ENCODE measurements at regions not wholly inside any gene's neighbourhood (a gene's known extent, or its start where the extent isn't known, plus 50 kb on each side); places are given as distances from the start of the nearest gene placed in this dataset.
A peak's percentile ranks its signal among the peaks of the same experiment; 100 is the strongest.

DNA sequence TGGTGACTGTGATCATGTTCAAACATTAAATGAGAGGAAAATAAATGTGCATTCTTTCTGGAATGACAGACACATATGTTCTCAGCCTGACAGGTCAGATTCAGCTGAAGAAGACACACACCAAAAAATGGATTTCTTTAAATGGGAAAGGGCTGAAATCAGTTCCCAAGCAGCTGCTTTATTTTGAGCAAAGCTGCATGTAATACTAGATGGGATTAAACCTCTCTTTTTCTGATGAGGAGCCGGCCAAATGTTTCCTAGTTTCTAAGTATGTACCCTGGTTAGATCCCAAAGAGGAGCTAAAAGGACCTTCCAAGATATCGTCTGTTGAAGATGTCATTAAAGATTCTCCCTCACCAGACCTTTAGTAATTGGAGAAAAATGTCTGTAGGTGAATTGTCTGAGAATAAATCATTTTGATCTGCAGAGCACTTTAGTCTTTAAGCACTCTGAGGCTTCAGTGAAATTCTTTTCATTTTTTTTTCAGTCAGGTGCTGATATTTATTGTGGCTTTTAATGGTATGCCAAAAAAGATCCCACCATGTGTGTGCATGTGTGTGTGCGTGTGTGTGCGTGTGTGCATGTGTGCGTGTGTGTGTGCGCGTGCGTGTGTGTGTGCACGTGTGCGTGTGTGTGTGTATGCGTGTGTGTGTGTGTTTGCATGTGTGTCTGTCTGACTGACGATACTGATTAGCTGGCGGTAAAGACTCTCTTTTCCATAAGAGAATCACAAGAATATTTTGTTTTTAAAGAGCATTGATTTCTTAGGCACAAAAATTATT lies 175.8 kb downstream of the IRS1 start:
- TF ChIP-seq, protein P1, sequence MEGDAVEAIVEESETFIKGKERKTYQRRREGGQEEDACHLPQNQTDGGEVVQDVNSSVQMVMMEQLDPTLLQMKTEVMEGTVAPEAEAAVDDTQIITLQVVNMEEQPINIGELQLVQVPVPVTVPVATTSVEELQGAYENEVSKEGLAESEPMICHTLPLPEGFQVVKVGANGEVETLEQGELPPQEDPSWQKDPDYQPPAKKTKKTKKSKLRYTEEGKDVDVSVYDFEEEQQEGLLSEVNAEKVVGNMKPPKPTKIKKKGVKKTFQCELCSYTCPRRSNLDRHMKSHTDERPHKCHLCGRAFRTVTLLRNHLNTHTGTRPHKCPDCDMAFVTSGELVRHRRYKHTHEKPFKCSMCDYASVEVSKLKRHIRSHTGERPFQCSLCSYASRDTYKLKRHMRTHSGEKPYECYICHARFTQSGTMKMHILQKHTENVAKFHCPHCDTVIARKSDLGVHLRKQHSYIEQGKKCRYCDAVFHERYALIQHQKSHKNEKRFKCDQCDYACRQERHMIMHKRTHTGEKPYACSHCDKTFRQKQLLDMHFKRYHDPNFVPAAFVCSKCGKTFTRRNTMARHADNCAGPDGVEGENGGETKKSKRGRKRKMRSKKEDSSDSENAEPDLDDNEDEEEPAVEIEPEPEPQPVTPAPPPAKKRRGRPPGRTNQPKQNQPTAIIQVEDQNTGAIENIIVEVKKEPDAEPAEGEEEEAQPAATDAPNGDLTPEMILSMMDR (IDR thresholded peaks at IDR 0.05; ENCODE audit: unreplicated experiment in 3 of 3): no peak
- peak overlapping the region in 1 of 3 experiments; percentile 16 for H3K4me3 Mint-ChIP-seq
- peaks cover 54% of the 10 kb centered on the region for H3K4me1 Mint-ChIP-seq
- peaks cover under 1% of the 10 kb centered on the region for H3K9me3 Mint-ChIP-seq
- peaks cover 10% of the 10 kb centered on the region for H3K27me3 Mint-ChIP-seq (ENCODE audit: low read depth)
- no peaks in the 10 kb centered on the region for H3K36me3 Mint-ChIP-seq (ENCODE audit: low read depth)
- H3K27ac Mint-ChIP-seq: peak overlapping the region; percentile 55 to 91 (median 87)

DNA sequence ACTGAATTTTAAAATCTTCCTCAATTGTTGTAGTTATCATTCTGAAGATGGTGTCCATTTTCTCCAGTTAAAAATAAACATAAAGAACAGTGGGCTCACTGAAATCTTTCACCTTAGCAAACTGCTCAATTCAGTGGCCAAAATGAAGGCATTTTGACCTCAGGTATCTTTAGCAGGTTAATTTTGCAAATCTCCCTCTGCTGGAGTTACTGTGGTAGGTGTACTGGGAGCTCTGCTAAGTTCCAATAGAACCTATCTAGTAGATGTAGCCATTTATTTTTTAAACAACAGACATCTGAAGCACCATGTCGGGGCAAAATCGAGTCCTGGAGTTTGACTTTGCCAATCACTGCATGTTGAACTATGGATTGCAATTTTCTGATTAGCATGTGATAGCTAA lies 177.1 kb downstream of the IRS1 start:
- H3K4me1 Mint-ChIP-seq: peaks cover 56% of the 10 kb centered on the region

DNA sequence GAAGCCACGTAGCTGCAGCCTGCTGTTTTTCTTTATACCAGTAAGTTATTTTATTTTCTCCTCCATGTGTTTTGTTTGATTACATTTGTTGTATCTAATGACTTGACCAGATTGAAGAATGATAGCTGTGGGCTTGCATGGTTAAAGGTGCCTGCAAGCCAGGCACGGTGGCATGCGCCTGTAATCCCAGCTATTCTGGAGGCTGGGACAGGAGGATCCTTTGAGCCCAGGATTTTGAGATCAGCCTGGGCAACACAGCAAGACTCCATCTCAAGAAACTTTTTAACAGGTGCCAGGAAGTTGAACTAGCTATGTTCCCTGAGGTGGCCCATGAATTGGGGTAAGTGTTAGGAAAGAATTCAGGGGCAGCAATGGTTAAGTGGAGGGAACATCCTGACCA lies 179.4 kb downstream of the IRS1 start:
- no peak overlapping the region for H3K4me3 Mint-ChIP-seq
- peak overlapping the region; percentile 18 to 90 (median 78) for H3K27ac Mint-ChIP-seq
- TF ChIP-seq, protein P1 (IDR thresholded peaks at IDR 0.05; ENCODE audit: unreplicated experiment in 3 of 3): no peak
- peaks cover 13% of the 10 kb centered on the region for H3K9me3 Mint-ChIP-seq
- peaks cover 48% of the 10 kb centered on the region for H3K4me1 Mint-ChIP-seq
- H3K36me3 Mint-ChIP-seq (ENCODE audit: low read depth): peaks cover 4% of the 10 kb centered on the region
- peaks cover 2% of the 10 kb centered on the region for H3K27me3 Mint-ChIP-seq (ENCODE audit: low read depth)

More for the DNA sequence above, 177.1 kb downstream of the IRS1 start:
- Mint-ChIP-seq H3K27me3 (ENCODE audit: low read depth) (peaks cover 10% of the 10 kb centered on the region), H3K27ac (peak overlapping the region in 1 of 3 experiments; percentile 20), H3K4me3 (no peak overlapping the region), H3K9me3 (peaks cover 10% of the 10 kb centered on the region), H3K36me3 (ENCODE audit: low read depth) (peaks cover 4% of the 10 kb centered on the region)
- TF ChIP-seq, protein P1 (IDR thresholded peaks at IDR 0.05; ENCODE audit: unreplicated experiment in 3 of 3): peak in 2 of 3 experiments; percentile 12 to 15

DNA sequence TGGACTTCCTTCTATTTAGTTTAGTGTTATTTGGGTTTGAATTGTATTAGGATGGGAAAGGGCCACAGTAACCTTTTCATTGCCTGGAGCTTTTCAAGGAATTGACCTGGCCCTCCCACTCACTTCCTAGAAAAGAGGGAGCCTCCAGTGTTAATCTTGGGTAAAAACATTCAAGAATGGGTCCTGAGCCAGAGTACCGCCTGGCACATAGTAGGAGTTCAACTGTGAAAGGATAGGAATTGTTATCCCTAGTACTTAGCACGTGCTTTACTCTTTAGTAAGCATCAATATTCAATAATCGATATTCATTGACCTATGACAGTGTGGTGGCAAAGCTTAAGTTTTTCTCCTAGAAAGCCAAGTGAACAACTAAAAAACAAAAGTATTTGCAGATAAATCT lies 179.9 kb downstream of the IRS1 start:
- TF ChIP-seq, protein P1 (IDR thresholded peaks at IDR 0.05; ENCODE audit: unreplicated experiment in 3 of 3): no peak
- Mint-ChIP-seq H3K9me3 (peaks cover 13% of the 10 kb centered on the region), H3K27ac (peak overlapping the region; percentile 78 to 90 (median 89)), H3K4me1 (peaks cover 48% of the 10 kb centered on the region), H3K27me3 (ENCODE audit: low read depth) (no peaks in the 10 kb centered on the region), H3K36me3 (ENCODE audit: low read depth) (peaks cover 4% of the 10 kb centered on the region), H3K4me3 (no peak overlapping the region)

DNA sequence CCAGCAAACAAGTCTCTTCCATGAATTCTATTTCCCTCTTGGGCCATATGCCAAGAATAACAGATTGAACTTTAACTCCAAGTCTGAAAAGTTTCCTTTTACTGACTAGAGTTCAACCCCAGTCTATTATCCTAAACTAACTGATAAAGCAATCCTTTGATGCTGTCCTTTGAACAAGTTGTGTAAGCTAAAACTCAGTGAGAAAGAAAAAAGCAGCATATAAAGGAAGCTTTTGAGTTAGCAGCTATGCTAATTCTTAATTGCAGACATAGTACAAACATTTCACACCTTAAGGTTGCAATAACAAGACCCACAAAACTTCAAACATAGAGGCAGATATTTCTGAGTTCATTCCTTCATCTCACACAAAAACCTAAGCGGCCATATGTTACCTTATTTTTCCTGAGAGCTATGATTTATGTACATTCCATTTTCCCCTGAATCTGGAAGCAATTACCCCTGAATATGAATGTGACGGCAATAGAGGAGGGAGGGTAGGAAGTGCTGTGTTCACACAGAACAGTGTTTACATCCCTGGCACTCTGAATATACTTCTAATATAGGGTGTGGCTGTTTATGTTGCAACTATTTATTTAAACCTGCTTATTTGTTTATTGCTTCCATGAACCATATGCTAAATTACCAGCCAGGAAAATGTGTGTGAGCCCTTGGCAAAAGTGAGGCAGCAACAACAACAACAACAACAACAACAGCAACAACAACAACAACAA lies 180.6 kb downstream of the IRS1 start:
- TF ChIP-seq, protein P1 (IDR thresholded peaks at IDR 0.05; ENCODE audit: unreplicated experiment in 3 of 3): no peak
- Mint-ChIP-seq H3K27me3 (ENCODE audit: low read depth) (no peaks in the 10 kb centered on the region), H3K27ac (peak overlapping the region; percentile 89 to 90 (median 89)), H3K9me3 (peaks cover 13% of the 10 kb centered on the region), H3K4me1 (peaks cover 43% of the 10 kb centered on the region), H3K36me3 (ENCODE audit: low read depth) (peaks cover 4% of the 10 kb centered on the region), H3K4me3 (no peak overlapping the region)

Data from nephron (organoid).